K562 (cell line): ENCODE measurements at regions not wholly inside any gene's neighbourhood (a gene's known extent, or its start where the extent isn't known, plus 50 kb on each side); places are given as distances from the start of the nearest gene placed in this dataset.

ENCODE experiments used
- ATAC-seq: fragments of 200-7000 bp; cut with Tn5 transposase; 3 replicates; pipeline ENCODE4 v1.9.1; 2020; ENCODE audit warnings: moderate library complexity
- BruUV-seq: library from RNA; stranded (reverse); fragments of 400-500 nt; replicated peaks from 2 replicates; lab custom pipeline; 2021; lab: Mats Ljungman, UMichigan
- CTCF ChIA-PET: fragments of 300-600 bp; formaldehyde crosslinking; extraction: SDS; loops from one replicate; lab custom pipeline; 2021; ENCODE audit warnings: low intra/inter-chr PET ratio; lab: Yijun Ruan, JAX
- POLR2A ChIA-PET: fragments of 300-600, 350-650 bp; sonication (Branson Sonifier 250); formaldehyde crosslinking; extraction: SDS; loops from one replicate; lab custom pipeline; 2021; ENCODE audit warnings: antibody characterized with exemption, inconsistent platforms; lab: Yijun Ruan, JAX
- DNase-seq, 4 experiments: peaks; one replicate each; pipeline versions ENCODE4 v3.0.0 to v3.0.0-alpha.2; 2011 to 2018; ENCODE audit warnings: low spot score in 3 of 4, mixed read lengths in 3 of 4; ENCODE audit errors: extremely low read depth in 1 of 4
- FAIRE-seq: peaks from 2 replicates; lab custom pipeline; 2011; peaks lifted over from hg19 to GRCh38; lab: Jason Lieb, UNC
- H2AFZ ChIP-seq: 2 replicates; pipeline ENCODE4 v1.6.0; 2011; ENCODE audit warnings: low read depth, low read length, control low read depth, inconsistent platforms
- H3K27ac ChIP-seq: fragments of 200-600 bp; 3 replicates; pipeline ENCODE4 v1.8.0; 2011; ENCODE audit warnings: low read depth, mild to moderate bottlenecking, control low read depth, inconsistent platforms, low read length, moderate library complexity, mixed read lengths; ENCODE audit errors: extremely low read depth
- H3K27me3 ChIP-seq, 2 experiments: fragments of 300-600 bp in 1 of 2; 2 replicates in 1 of 2; 3 replicates in 1 of 2; pipeline versions ENCODE4 v1.6.0 to v1.8.0; 2011; ENCODE audit warnings: inconsistent platforms in 2 of 2, low read length in 2 of 2, mild to moderate bottlenecking in 1 of 2, mixed read lengths in 1 of 2, moderate library complexity in 1 of 2; ENCODE audit not compliant: control insufficient read depth in 2 of 2, insufficient read depth in 2 of 2
- H3K36me3 ChIP-seq: fragments of 300-600 bp; 3 replicates; pipeline ENCODE4 v1.8.0; 2011; ENCODE audit warnings: mild to moderate bottlenecking, low read length, inconsistent platforms; ENCODE audit not compliant: control insufficient read depth, insufficient read depth
- H3K4me1 ChIP-seq, 2 experiments: fragments of 200-600 bp in 1 of 2; replicated peaks in 1 of 2; 2 replicates in 1 of 2; 3 replicates in 1 of 2; pipeline versions ENCODE4 v1.5.1 to v1.8.0; 2011; ENCODE audit warnings: inconsistent platforms in 2 of 2, low read length in 2 of 2, mild to moderate bottlenecking in 1 of 2, mixed read lengths in 1 of 2, moderate library complexity in 1 of 2; ENCODE audit not compliant: control insufficient read depth in 2 of 2, insufficient read depth in 2 of 2
- H3K4me2 ChIP-seq: 2 replicates; pipeline ENCODE4 v1.6.1; 2011; ENCODE audit warnings: low read length, control low read depth, inconsistent platforms, mixed read lengths; ENCODE audit not compliant: insufficient read depth
- H3K4me3 ChIP-seq: fragments of 200-600 bp; sonication (generic), shearing (Covaris generic); 2 replicates; pipeline ENCODE4 v1.5.1; 2016; ENCODE audit warnings: control low read depth, inconsistent platforms
- H3K79me2 ChIP-seq: fragments of 200-600 bp; 3 replicates; pipeline ENCODE4 v1.8.0; 2011; ENCODE audit warnings: low read length, inconsistent platforms; ENCODE audit not compliant: control insufficient read depth, insufficient read depth
- H3K9ac ChIP-seq, 2 experiments: 2 replicates each; pipeline versions ENCODE4 v1.6.0 to v1.6.1; 2011; ENCODE audit warnings: low read depth in 2 of 2, low read length in 2 of 2, control low read depth in 1 of 2, inconsistent platforms in 1 of 2, mild to moderate bottlenecking in 1 of 2, mixed read lengths in 1 of 2; ENCODE audit not compliant: insufficient read depth in 1 of 2
- H3K9me1 ChIP-seq: one replicate; pipeline ENCODE4 v1.6.0; 2011; ENCODE audit warnings: inconsistent platforms, mild to moderate bottlenecking, low read length, moderate library complexity; ENCODE audit not compliant: control insufficient read depth, insufficient read depth
- H3K9me3 ChIP-seq: replicated peaks from 2 replicates; pipeline ENCODE4 v1.5.1; 2011; ENCODE audit warnings: low read depth, low read length, inconsistent platforms; ENCODE audit not compliant: control insufficient read depth, insufficient read depth
- H4K20me1 ChIP-seq: replicated peaks from 2 replicates; pipeline ENCODE4 v1.6.1; 2011; ENCODE audit warnings: low read length, inconsistent platforms, mixed read lengths; ENCODE audit not compliant: control insufficient read depth, insufficient read depth
- ARID4B ChIP-seq: sonication (generic); formaldehyde crosslinking; IDR thresholded peaks from 2 replicates; pipeline ENCODE4 v1.8.0; 2022; ENCODE audit warnings: mild to moderate bottlenecking, missing genetic modification reagents
- DMBX1 ChIP-seq: fragments of 250-450 bp; sonication (Bioruptor Pico); IDR thresholded peaks from 2 replicates; pipeline ENCODE4 v1.8.0; 2022; ENCODE audit warnings: inconsistent platforms, mild to moderate bottlenecking, moderate library complexity, borderline replicate concordance
- HMGXB4 ChIP-seq: sonication (generic); formaldehyde crosslinking; IDR thresholded peaks from 2 replicates; pipeline ENCODE4 v1.8.1; 2023; ENCODE audit warnings: mild to moderate bottlenecking, missing genetic modification reagents
- KLF10 ChIP-seq: fragments of 250-450 bp; sonication (Bioruptor Pico); IDR thresholded peaks from 2 replicates; pipeline ENCODE4 v1.6.1; 2021; ENCODE audit warnings: matching md5 sums
- SREBF2 ChIP-seq: sonication (generic); formaldehyde crosslinking; IDR thresholded peaks from 2 replicates; pipeline ENCODE4 v1.4.0; 2020; ENCODE audit warnings: mild to moderate bottlenecking, missing genetic modification reagents
- TFE3 ChIP-seq: fragments of 450-650 bp; formaldehyde crosslinking; IDR thresholded peaks from 2 replicates; pipeline ENCODE4 v1.4.0; 2020; ENCODE audit warnings: mild to moderate bottlenecking, mixed read lengths
- ZNF280A ChIP-seq: fragments of 450-650 bp; IDR thresholded peaks from 2 replicates; pipeline ENCODE4 v1.6.1; 2018; ENCODE audit warnings: mild to moderate bottlenecking, low read depth; ENCODE audit not compliant: partially characterized antibody
- ZSCAN32 ChIP-seq: fragments of 450-650 bp; formaldehyde crosslinking; IDR thresholded peaks from 2 replicates; pipeline ENCODE4 v1.4.0; 2020; ENCODE audit warnings: mild to moderate bottlenecking, moderate library complexity
- WGBS: fragments of 100-300 bp; shearing (Covaris generic); methylation state at CpG from one replicate; pipeline ENCODE4 v1.1.6; 2016; ENCODE audit warnings: low coverage, mixed read lengths; ENCODE audit not compliant: insufficient coverage; ENCODE audit errors: missing lambda C conversion rate; 5-methylcytosine and 5-hydroxymethylcytosine counted together
- in situ Hi-C: fragments of 300-500 bp; cut with MboI; formaldehyde crosslinking; loops from 4 replicates; pipeline ENCODE4 v1.15.0; 2018; ENCODE audit warnings: inconsistent platforms, mixed read lengths
- intact Hi-C: fragments of 100-400 bp; cut with micrococcal nuclease; formaldehyde crosslinking; loops from 2 replicates; pipeline ENCODE4 v1.14.2; 2022

GRCh38 chr2:145228506-145228905 is 708.6 kb upstream of the ZEB2 start:
- H3K79me2 ChIP-seq: no peaks in the 10 kb centered on the region
- H3K27me3 ChIP-seq: no peaks in the 10 kb centered on the region
- ATAC-seq (no peak), DNase-seq (no peak)
- no peak overlapping the region for H3K4me2 ChIP-seq
- H3K36me3 ChIP-seq: no peaks in the 10 kb centered on the region
- no peak overlapping the region for H3K4me3 ChIP-seq
- no peaks in the 10 kb centered on the region; a peak in 1 of 5 replicates for H3K4me1 ChIP-seq
- CTCF ChIA-PET: no interaction called here
- POLR2A ChIA-PET: no interaction called here
- no peak for TF ChIP-seq ZSCAN32 (CRISPR knock-in tag)
- no peak for TF ChIP-seq TFE3 (CRISPR knock-in tag)
- no peak for TF ChIP-seq DMBX1
- TF ChIP-seq SREBF2 (CRISPR knock-in tag): no peak
- TF ChIP-seq HMGXB4 (CRISPR knock-in tag): no peak
- no peak for TF ChIP-seq KLF10
- TF ChIP-seq ARID4B (CRISPR knock-in tag): no peak
- TF ChIP-seq ZNF280A: no peak
- TF ChIP-seq, all 486 proteins: peak for 0
- WGBS: 42% methylated on average over 5 of the region's 5 CpGs
- H2AFZ ChIP-seq: no peak overlapping the region
- in situ Hi-C loops (no loop called here), intact Hi-C loops (no loop called here)
- no peak overlapping the region for H3K9ac ChIP-seq
- no peaks in the 10 kb centered on the region for H4K20me1 ChIP-seq
- no TSS peak for BruUV-seq
- no peaks in the 10 kb centered on the region for H3K9me3 ChIP-seq
- no peak overlapping the region for H3K27ac ChIP-seq
- no peak for FAIRE-seq
- H3K9me1 ChIP-seq: no peaks in the 10 kb centered on the region
